Adrenal gland (tissue), 5 donors: ENCODE measurements at regions not wholly inside any gene's neighbourhood (a gene's known extent, or its start where the extent isn't known, plus 50 kb on each side); places are given as distances from the start of the nearest gene placed in this dataset.

Source experiments
- POLR2A ChIP-seq, 2 donors: fragments of 450-650 bp; IDR thresholded peaks; one replicate each; pipeline ENCODE4 v1.6.1; 2017; ENCODE audit warnings: antibody characterized with exemption in 2 of 2, mild to moderate bottlenecking in 2 of 2, moderate library complexity in 1 of 2
- TF ChIP-seq, protein P1 (sequence below), 6 experiments: fragments of 450-650 bp in 4 of 6; fragments of 200-600 bp in 2 of 6; sonication (generic) in 1 of 6; IDR thresholded peaks; 1 replicate in 5 of 6; 2 replicates in 1 of 6; pipeline versions ENCODE4 v1.5.1 to v1.8.0; 2016 to 2021; ENCODE audit warnings: antibody characterized with exemption in 6 of 6, mild to moderate bottlenecking in 2 of 6, moderate library complexity in 1 of 6
- donor health status: DM: no; HTN: no; CAD: no.

DNA sequence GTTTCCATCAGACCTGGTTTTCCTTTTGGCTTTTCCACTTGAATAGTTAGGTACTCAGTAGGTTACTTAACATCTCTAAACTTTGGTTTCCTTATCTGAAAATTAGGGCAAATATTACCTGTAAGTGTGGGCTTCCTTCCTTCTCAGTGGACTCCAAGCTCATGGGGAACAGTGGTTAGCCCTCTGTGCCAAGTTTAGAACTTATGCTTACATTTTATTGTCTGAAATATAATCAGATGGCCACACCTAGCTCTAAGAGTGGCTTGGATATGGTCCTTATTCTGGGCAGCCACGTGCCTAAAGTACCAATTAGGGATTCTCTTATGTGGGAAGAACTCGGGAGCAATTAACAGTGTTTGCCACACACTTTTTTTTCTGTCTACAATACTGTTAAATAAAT, 133.9 kb downstream of the UCHL1 start:
- no peak for TF ChIP-seq POLR2A (IDR thresholded peaks at IDR 0.05)
- TF ChIP-seq, protein P1, sequence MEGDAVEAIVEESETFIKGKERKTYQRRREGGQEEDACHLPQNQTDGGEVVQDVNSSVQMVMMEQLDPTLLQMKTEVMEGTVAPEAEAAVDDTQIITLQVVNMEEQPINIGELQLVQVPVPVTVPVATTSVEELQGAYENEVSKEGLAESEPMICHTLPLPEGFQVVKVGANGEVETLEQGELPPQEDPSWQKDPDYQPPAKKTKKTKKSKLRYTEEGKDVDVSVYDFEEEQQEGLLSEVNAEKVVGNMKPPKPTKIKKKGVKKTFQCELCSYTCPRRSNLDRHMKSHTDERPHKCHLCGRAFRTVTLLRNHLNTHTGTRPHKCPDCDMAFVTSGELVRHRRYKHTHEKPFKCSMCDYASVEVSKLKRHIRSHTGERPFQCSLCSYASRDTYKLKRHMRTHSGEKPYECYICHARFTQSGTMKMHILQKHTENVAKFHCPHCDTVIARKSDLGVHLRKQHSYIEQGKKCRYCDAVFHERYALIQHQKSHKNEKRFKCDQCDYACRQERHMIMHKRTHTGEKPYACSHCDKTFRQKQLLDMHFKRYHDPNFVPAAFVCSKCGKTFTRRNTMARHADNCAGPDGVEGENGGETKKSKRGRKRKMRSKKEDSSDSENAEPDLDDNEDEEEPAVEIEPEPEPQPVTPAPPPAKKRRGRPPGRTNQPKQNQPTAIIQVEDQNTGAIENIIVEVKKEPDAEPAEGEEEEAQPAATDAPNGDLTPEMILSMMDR (IDR thresholded peaks at IDR 0.05) = no peak
